ENCODE measurements at regions not wholly inside any gene's neighbourhood (a gene's known extent, or its start where the extent isn't known, plus 50 kb on each side); places are given as distances from the start of the nearest gene placed in this dataset.

GRCh38 chr6:907928-908327 lies 215.0 kb upstream of the EXOC2 start:
- TF ChIP-seq POLR2AphosphoS5 (IDR thresholded peaks at IDR 0.05; ENCODE audit: low read depth, low read length): no peak
- no peak for TF ChIP-seq TAF1 (IDR thresholded peaks at IDR 0.05; ENCODE audit: low read depth, low read length)
- no peak for TF ChIP-seq SPI1 (IDR thresholded peaks at IDR 0.05; ENCODE audit: low read depth, low read length)
- TF ChIP-seq POLR2A (IDR thresholded peaks at IDR 0.05; ENCODE audit: low read depth, low read length): no peak
- FAIRE-seq: no peak
- no peak for DNase-seq (ENCODE audit: insufficient read length, low spot score)

- TF ChIP-seq POLR2AphosphoS5 (IDR thresholded peaks at IDR 0.05; ENCODE audit: low read depth, low read length): no peak
- DNase-seq (ENCODE audit: insufficient read length, low spot score) (no peak), FAIRE-seq (no peak)
Measured at GRCh38 chr6:906920-907319, 214.0 kb upstream of the EXOC2 start.

- no peak for DNase-seq (ENCODE audit: insufficient read length, low spot score)
- TF ChIP-seq POLR2A (IDR thresholded peaks at IDR 0.05; ENCODE audit: low read depth, low read length) (no peak), POLR2AphosphoS5 (IDR thresholded peaks at IDR 0.05; ENCODE audit: low read depth, low read length) (no peak), POU2F2 (IDR thresholded peaks at IDR 0.05; ENCODE audit: low read depth, low read length) (no peak), TAF1 (IDR thresholded peaks at IDR 0.05; ENCODE audit: low read depth, low read length) (no peak), PAX5 (IDR thresholded peaks at IDR 0.05; ENCODE audit: insufficient read depth, low read length, severe bottlenecking) (no peak), SPI1 (IDR thresholded peaks at IDR 0.05; ENCODE audit: low read depth, low read length) (no peak)
Measured at GRCh38 chr6:905556-905955, 212.6 kb upstream of the EXOC2 start.

GRCh38 chr6:904994-905393 lies 212.1 kb upstream of the EXOC2 start:
- FAIRE-seq (no peak), DNase-seq (ENCODE audit: insufficient read length, low spot score) (no peak)
- TF ChIP-seq POLR2A (IDR thresholded peaks at IDR 0.05; ENCODE audit: low read depth, low read length): no peak
- no peak for TF ChIP-seq TAF1 (IDR thresholded peaks at IDR 0.05; ENCODE audit: low read depth, low read length)
- no peak for TF ChIP-seq POLR2AphosphoS5 (IDR thresholded peaks at IDR 0.05; ENCODE audit: low read depth, low read length)
- TF ChIP-seq SPI1 (IDR thresholded peaks at IDR 0.05; ENCODE audit: low read depth, low read length): no peak
- no peak for TF ChIP-seq PAX5 (IDR thresholded peaks at IDR 0.05; ENCODE audit: insufficient read depth, low read length, severe bottlenecking)
- no peak for TF ChIP-seq POU2F2 (IDR thresholded peaks at IDR 0.05; ENCODE audit: low read depth, low read length)

More at GRCh38 chr6:905556-905955, 212.6 kb upstream of the EXOC2 start:
- no peak for FAIRE-seq

- no peak for TF ChIP-seq PAX5 (IDR thresholded peaks at IDR 0.05; ENCODE audit: insufficient read depth, low read length, severe bottlenecking)
- no peak for TF ChIP-seq POLR2AphosphoS5 (IDR thresholded peaks at IDR 0.05; ENCODE audit: low read depth, low read length)
- no peak for TF ChIP-seq POLR2A (IDR thresholded peaks at IDR 0.05; ENCODE audit: low read depth, low read length)
- no peak for TF ChIP-seq SPI1 (IDR thresholded peaks at IDR 0.05; ENCODE audit: low read depth, low read length)
- TF ChIP-seq TAF1 (IDR thresholded peaks at IDR 0.05; ENCODE audit: low read depth, low read length): no peak
- TF ChIP-seq POU2F2 (IDR thresholded peaks at IDR 0.05; ENCODE audit: low read depth, low read length): no peak
- DNase-seq (ENCODE audit: insufficient read length, low spot score): no peak
- FAIRE-seq: no peak
Measured at GRCh38 chr6:903761-904160, 210.8 kb upstream of the EXOC2 start.

GRCh38 chr6:901696-902460 lies 208.9 kb upstream of the EXOC2 start:
- FAIRE-seq: no peak
- DNase-seq (ENCODE audit: insufficient read length, low spot score): no peak
- TF ChIP-seq TAF1 (IDR thresholded peaks at IDR 0.05; ENCODE audit: low read depth, low read length) (no peak), SPI1 (IDR thresholded peaks at IDR 0.05; ENCODE audit: low read depth, low read length) (no peak), POU2F2 (IDR thresholded peaks at IDR 0.05; ENCODE audit: low read depth, low read length) (no peak), PAX5 (IDR thresholded peaks at IDR 0.05; ENCODE audit: insufficient read depth, low read length, severe bottlenecking) (no peak), POLR2AphosphoS5 (IDR thresholded peaks at IDR 0.05; ENCODE audit: low read depth, low read length) (no peak), POLR2A (IDR thresholded peaks at IDR 0.05; ENCODE audit: low read depth, low read length) (no peak)

- FAIRE-seq (no peak), DNase-seq (ENCODE audit: insufficient read length, low spot score) (no peak)
- TF ChIP-seq POLR2AphosphoS5 (IDR thresholded peaks at IDR 0.05; ENCODE audit: low read depth, low read length) (no peak), SPI1 (IDR thresholded peaks at IDR 0.05; ENCODE audit: low read depth, low read length) (no peak)
Measured at GRCh38 chr6:900716-901605, 208.0 kb upstream of the EXOC2 start.

- DNase-seq (ENCODE audit: insufficient read length, low spot score) (no peak), FAIRE-seq (no peak)
- TF ChIP-seq TAF1 (IDR thresholded peaks at IDR 0.05; ENCODE audit: low read depth, low read length) (no peak), SPI1 (IDR thresholded peaks at IDR 0.05; ENCODE audit: low read depth, low read length) (peak; percentile 86), PAX5 (IDR thresholded peaks at IDR 0.05; ENCODE audit: insufficient read depth, low read length, severe bottlenecking) (no peak), POLR2A (IDR thresholded peaks at IDR 0.05; ENCODE audit: low read depth, low read length) (no peak), POLR2AphosphoS5 (IDR thresholded peaks at IDR 0.05; ENCODE audit: low read depth, low read length) (no peak), POU2F2 (IDR thresholded peaks at IDR 0.05; ENCODE audit: low read depth, low read length) (no peak)
Measured at GRCh38 chr6:897528-898207, 204.7 kb upstream of the EXOC2 start.

- DNase-seq (ENCODE audit: insufficient read length, low spot score) (no peak), FAIRE-seq (no peak)
- TF ChIP-seq TAF1 (IDR thresholded peaks at IDR 0.05; ENCODE audit: low read depth, low read length): no peak
- no peak for TF ChIP-seq POU2F2 (IDR thresholded peaks at IDR 0.05; ENCODE audit: low read depth, low read length)
- TF ChIP-seq POLR2A (IDR thresholded peaks at IDR 0.05; ENCODE audit: low read depth, low read length): no peak
- no peak for TF ChIP-seq SPI1 (IDR thresholded peaks at IDR 0.05; ENCODE audit: low read depth, low read length)
- TF ChIP-seq POLR2AphosphoS5 (IDR thresholded peaks at IDR 0.05; ENCODE audit: low read depth, low read length): no peak
- no peak for TF ChIP-seq PAX5 (IDR thresholded peaks at IDR 0.05; ENCODE audit: insufficient read depth, low read length, severe bottlenecking)
Measured at GRCh38 chr6:894274-894673, 201.3 kb upstream of the EXOC2 start.
